ENCODE measurements at regions not wholly inside any gene's neighbourhood (a gene's known extent, or its start where the extent isn't known, plus 50 kb on each side); places are given as distances from the start of the nearest gene placed in this dataset.

DNA sequence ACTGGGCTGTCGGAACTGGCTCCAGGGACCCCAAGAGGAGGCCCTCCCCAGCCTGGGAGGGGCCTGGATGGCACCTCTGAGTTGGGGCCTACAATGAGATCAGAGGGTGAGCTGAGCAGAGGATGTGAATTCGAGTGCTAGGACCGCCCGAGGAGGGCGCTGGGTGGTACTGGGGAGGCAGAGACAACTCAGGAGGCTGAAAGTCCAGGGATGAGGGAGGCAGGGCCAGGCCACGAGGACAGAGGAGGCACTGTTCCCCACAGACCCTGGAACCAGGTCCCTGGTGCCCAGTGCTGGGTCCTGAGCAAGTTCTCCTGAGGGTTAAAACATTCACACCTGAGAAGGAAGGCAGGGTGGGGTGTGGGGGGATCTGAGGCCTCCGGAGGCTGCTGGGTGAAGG, 218.0 kb downstream of the CTTN start:
- no peak for TF ChIP-seq POLR2AphosphoS5 (IDR thresholded peaks at IDR 0.05; ENCODE audit: low read depth, low read length)
- TF ChIP-seq, protein P1, sequence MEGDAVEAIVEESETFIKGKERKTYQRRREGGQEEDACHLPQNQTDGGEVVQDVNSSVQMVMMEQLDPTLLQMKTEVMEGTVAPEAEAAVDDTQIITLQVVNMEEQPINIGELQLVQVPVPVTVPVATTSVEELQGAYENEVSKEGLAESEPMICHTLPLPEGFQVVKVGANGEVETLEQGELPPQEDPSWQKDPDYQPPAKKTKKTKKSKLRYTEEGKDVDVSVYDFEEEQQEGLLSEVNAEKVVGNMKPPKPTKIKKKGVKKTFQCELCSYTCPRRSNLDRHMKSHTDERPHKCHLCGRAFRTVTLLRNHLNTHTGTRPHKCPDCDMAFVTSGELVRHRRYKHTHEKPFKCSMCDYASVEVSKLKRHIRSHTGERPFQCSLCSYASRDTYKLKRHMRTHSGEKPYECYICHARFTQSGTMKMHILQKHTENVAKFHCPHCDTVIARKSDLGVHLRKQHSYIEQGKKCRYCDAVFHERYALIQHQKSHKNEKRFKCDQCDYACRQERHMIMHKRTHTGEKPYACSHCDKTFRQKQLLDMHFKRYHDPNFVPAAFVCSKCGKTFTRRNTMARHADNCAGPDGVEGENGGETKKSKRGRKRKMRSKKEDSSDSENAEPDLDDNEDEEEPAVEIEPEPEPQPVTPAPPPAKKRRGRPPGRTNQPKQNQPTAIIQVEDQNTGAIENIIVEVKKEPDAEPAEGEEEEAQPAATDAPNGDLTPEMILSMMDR (IDR thresholded peaks at IDR 0.05 in 2 of 3, conservative IDR thresholded peaks at IDR 0.05 in 1 of 3; ENCODE audit: borderline replicate concordance in 1 of 3, insufficient read depth in 1 of 3, low read depth in 2 of 3, low read length in 2 of 3), result no peak
